Left lung (tissue), 4 donors: ENCODE measurements at regions not wholly inside any gene's neighbourhood (a gene's known extent, or its start where the extent isn't known, plus 50 kb on each side); places are given as distances from the start of the nearest gene placed in this dataset.

Experiments used
- ATAC-seq: fragments of 200-7000 bp; cut with Tn5 transposase; one replicate; pipeline ENCODE4 v1.9.1; 2020; ENCODE audit warnings: moderate library complexity
- DNase-seq, 4 donors: peaks; one replicate each; pipeline ENCODE4 v3.0.0-alpha.2; 2013 to 2020
- H3K27ac ChIP-seq, 2 donors: fragments of 200-600 bp; sonication (generic) in 1 of 2; one replicate each; pipeline versions ENCODE4 v1.5.0 to v1.8.0; 2020 to 2021
- H3K27me3 ChIP-seq, 2 donors: fragments of 200-600 bp; sonication (generic) in 1 of 2; one replicate each; pipeline versions ENCODE4 v1.5.0 to v1.8.0; 2020 to 2021
- H3K36me3 ChIP-seq, 2 donors: fragments of 200-600 bp; sonication (generic) in 1 of 2; one replicate each; pipeline versions ENCODE4 v1.5.0 to v1.8.0; 2020 to 2021
- H3K4me1 ChIP-seq, 2 donors: fragments of 200-600 bp; one replicate each; pipeline ENCODE4 v1.8.0; 2021
- H3K4me3 ChIP-seq, 2 donors: fragments of 200-600 bp; sonication (generic) in 1 of 2; one replicate each; pipeline versions ENCODE4 v1.5.0 to v1.8.0; 2020 to 2021; ENCODE audit warnings: mild to moderate bottlenecking in 1 of 2
- H3K9me3 ChIP-seq, 2 donors: fragments of 200-600 bp; sonication (generic) in 1 of 2; one replicate each; pipeline versions ENCODE4 v1.5.0 to v1.8.0; 2020 to 2021
- intact Hi-C, 2 donors: fragments of 100-400 bp; cut with DNase I; formaldehyde crosslinking; loops; one replicate each; pipeline versions ENCODE4 v1.11.2 to v1.14.2; 2022
- TF ChIP-seq, protein P1 (sequence below), 2 donors: fragments of 200-600 bp; sonication (generic) in 1 of 2; IDR thresholded peaks; one replicate each; pipeline versions ENCODE4 v1.5.0 to v1.8.0; 2021; ENCODE audit warnings: antibody characterized with exemption in 2 of 2
- donor health status: DM: no; HTN: yes; CAD: no.
- donor health status: DM: no; HTN: no; CAD: no.

DNA sequence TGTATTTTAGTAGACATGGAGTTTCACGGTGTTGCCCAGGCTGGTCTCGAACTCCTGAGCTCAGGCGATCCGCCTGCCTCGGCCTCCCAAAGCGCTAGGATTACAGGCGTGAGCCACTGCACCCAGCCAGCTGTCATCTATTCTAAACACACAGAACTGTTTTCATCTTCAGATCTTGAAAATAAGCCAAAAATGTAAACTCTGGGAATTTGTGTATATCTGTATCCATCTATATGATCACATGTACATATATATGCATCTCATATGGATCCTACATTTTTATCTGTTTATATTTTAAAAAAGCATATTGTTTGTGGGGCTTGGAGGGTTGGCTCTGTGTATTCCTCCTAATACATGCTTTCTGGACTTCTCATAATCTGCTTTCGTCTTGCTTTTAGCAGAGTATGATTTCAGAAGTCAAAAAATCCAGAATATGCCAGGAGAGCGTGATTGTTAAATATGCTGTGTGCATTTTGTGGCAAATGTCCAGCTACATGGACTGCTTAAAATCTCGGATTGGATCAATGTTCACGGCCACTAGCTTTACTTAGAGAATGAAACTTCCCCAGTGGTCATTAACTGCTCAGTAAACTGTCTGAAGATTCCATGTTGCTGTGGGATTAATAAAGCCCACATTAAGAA is 274.4 kb upstream of the IRX1 start:
- peaks cover 0 to 7% of the 10 kb centered on the region in 2 donors for H3K9me3 ChIP-seq
- ATAC-seq: no peak
- TF ChIP-seq, protein P1, sequence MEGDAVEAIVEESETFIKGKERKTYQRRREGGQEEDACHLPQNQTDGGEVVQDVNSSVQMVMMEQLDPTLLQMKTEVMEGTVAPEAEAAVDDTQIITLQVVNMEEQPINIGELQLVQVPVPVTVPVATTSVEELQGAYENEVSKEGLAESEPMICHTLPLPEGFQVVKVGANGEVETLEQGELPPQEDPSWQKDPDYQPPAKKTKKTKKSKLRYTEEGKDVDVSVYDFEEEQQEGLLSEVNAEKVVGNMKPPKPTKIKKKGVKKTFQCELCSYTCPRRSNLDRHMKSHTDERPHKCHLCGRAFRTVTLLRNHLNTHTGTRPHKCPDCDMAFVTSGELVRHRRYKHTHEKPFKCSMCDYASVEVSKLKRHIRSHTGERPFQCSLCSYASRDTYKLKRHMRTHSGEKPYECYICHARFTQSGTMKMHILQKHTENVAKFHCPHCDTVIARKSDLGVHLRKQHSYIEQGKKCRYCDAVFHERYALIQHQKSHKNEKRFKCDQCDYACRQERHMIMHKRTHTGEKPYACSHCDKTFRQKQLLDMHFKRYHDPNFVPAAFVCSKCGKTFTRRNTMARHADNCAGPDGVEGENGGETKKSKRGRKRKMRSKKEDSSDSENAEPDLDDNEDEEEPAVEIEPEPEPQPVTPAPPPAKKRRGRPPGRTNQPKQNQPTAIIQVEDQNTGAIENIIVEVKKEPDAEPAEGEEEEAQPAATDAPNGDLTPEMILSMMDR (IDR thresholded peaks at IDR 0.05): no peak
- DNase-seq: no peak
- H3K27me3 ChIP-seq: no peaks in the 10 kb centered on the region
- intact Hi-C loops: no loop called here
- H3K36me3 ChIP-seq: no peaks in the 10 kb centered on the region
- no peak overlapping the region for H3K4me3 ChIP-seq
- no peaks in the 10 kb centered on the region for H3K4me1 ChIP-seq
- no peak overlapping the region for H3K27ac ChIP-seq

DNA sequence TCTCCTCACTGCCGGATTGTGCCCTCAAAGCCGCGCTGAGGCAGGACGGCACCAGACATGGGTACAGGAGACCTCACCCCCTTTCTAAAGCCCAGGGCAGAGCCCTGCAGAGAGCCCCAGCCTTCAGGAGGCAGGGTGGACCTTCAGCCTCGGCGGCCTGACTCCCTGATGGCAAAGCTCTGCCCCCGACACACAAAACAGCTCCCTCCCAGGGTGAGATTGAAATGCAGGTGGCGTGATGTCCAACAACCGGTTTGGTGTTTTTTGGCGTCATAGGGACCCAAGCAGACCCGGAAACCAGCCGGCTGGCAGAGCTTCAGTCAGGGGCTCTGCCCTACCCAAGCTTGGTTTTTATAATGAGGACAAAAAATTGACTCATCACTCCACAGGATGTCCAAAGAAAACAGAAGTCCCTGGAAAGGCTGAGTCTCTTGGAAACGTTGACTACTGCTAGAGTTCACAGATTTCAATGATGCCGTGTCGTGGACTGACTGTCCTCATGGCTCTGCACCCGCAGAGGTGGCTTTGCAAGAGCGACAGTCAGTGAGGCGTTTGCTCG is 275.2 kb upstream of the IRX1 start:
- no peak for DNase-seq
- H3K9me3 ChIP-seq: peaks cover 0 to 7% of the 10 kb centered on the region in 2 donors
- intact Hi-C loops: no loop called here
- H3K4me3 ChIP-seq: no peak overlapping the region
- H3K27ac ChIP-seq: no peak overlapping the region
- H3K27me3 ChIP-seq: no peaks in the 10 kb centered on the region
- H3K36me3 ChIP-seq: no peaks in the 10 kb centered on the region
- TF ChIP-seq, protein P1 (IDR thresholded peaks at IDR 0.05): no peak
- no peaks in the 10 kb centered on the region for H3K4me1 ChIP-seq
- no peak for ATAC-seq

DNA sequence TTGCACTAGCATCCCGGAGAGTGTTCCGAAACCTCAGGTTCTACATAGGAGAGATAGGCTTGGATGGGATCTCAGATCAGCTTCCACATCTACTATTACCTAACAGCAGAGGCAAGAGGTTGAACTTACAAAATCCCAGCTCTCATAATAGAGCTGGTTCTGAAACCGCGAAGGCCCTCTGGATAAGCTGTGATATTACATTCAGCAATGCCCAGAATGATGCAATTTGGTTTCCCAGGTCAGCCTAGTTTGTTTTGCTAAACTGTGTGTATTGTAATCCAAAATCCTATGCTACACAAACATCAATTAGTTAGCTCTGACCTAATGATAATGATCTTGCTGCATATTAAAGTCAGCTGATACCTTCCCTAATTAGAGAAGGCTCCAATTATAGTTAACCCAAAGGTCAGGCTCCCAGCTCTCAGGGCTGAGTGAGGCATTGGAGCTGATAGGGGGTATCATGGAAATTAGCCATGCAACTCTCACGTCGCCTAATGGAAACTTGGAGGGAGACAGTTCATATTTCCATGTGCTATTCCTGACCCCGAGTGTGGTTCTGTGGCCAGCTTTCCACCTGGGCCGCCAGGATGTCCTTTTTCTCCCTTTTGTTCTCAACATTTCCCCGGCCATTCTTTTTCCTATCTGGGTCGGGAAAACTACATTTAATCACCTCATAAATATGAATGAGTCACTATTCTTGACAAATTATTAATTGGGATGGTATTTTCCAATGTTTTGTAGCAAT is 278.4 kb upstream of the IRX1 start:
- no peaks in the 10 kb centered on the region for H3K4me1 ChIP-seq
- peaks cover 0 to 9% of the 10 kb centered on the region in 2 donors for H3K9me3 ChIP-seq
- H3K27ac ChIP-seq: no peak overlapping the region
- DNase-seq: no peak
- H3K36me3 ChIP-seq: no peaks in the 10 kb centered on the region
- no peaks in the 10 kb centered on the region for H3K27me3 ChIP-seq
- TF ChIP-seq, protein P1 (IDR thresholded peaks at IDR 0.05): no peak
- no peak overlapping the region for H3K4me3 ChIP-seq
- intact Hi-C loops: no loop called here
- no peak for ATAC-seq

DNA sequence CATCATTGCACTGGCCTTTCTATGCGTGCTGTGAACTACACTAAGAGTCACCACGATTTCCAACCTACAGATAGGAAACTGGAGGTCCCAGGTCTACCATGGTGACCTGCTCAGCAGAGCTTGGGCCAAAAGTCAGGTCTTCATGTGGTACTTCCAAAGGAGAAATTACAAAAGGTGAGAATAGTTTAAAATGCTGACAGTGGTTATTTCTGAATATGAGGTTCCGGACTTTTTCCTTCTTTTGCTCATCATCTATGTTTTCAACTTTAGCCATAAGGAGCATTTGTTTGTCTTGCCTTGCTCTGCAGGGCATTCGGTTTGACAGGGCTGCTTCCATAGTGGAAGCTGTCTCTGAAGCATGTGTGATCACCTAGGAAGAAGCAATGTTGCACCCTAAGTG is 282.1 kb upstream of the IRX1 start:
- TF ChIP-seq, protein P1 (IDR thresholded peaks at IDR 0.05): no peak
- Histone ChIP-seq H3K36me3 (no peaks in the 10 kb centered on the region), H3K4me1 (no peaks in the 10 kb centered on the region), H3K27ac (no peak overlapping the region), H3K9me3 (peaks cover 0 to 25% of the 10 kb centered on the region in 2 donors), H3K27me3 (no peaks in the 10 kb centered on the region), H3K4me3 (no peak overlapping the region)
- ATAC-seq (no peak), DNase-seq (no peak)
- intact Hi-C loops: no loop called here

DNA sequence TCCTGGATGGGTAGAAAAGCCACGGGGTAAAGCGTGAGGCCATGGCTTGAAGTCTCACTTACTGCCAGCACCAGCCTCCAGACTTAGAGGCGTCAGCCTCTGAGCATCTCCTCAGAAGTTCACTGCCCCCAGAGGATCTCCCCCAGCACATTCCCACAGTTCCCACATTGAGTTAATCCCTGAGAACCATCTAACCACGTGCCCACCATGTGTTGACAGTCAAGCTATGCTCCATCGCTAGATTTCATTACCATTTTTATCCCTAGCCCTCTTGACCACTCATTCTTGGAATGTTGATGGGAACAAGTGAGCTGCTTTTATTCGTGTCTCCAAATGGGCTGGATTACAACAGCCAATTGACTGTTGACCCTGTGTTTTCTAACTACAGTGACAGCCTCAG is 283.3 kb upstream of the IRX1 start:
- H3K4me3 ChIP-seq: no peak overlapping the region
- H3K9me3 ChIP-seq: peaks cover 0 to 25% of the 10 kb centered on the region in 2 donors
- intact Hi-C loops: no loop called here
- no peaks in the 10 kb centered on the region for H3K27me3 ChIP-seq
- DNase-seq (no peak), ATAC-seq (no peak)
- no peaks in the 10 kb centered on the region for H3K36me3 ChIP-seq
- TF ChIP-seq, protein P1 (IDR thresholded peaks at IDR 0.05): no peak
- H3K27ac ChIP-seq: no peak overlapping the region
- H3K4me1 ChIP-seq: no peaks in the 10 kb centered on the region
